GM12878 (cell line): ENCODE measurements at regions not wholly inside any gene's neighbourhood (a gene's known extent, or its start where the extent isn't known, plus 50 kb on each side); places are given as distances from the start of the nearest gene placed in this dataset.

Source experiments
- FOXK2 ChIP-seq: fragments of 450-650 bp; IDR thresholded peaks from 2 replicates; pipeline ENCODE4 v1.6.1; 2017; ENCODE audit warnings: mild to moderate bottlenecking, moderate library complexity
- RAD21 ChIP-seq: IDR thresholded peaks from 2 replicates; pipeline ENCODE4 v1.6.1; 2011; ENCODE audit warnings: mild to moderate bottlenecking, low read depth, low read length, moderate library complexity; ENCODE audit not compliant: insufficient read depth

- TF ChIP-seq RAD21 (no peak), FOXK2 (no peak)
Observed at GRCh38 chr5:66469684-66470083, 126.5 kb upstream of the MAST4 start.
